ENCODE measurements at regions not wholly inside any gene's neighbourhood (a gene's known extent, or its start where the extent isn't known, plus 50 kb on each side); places are given as distances from the start of the nearest gene placed in this dataset.

DNA sequence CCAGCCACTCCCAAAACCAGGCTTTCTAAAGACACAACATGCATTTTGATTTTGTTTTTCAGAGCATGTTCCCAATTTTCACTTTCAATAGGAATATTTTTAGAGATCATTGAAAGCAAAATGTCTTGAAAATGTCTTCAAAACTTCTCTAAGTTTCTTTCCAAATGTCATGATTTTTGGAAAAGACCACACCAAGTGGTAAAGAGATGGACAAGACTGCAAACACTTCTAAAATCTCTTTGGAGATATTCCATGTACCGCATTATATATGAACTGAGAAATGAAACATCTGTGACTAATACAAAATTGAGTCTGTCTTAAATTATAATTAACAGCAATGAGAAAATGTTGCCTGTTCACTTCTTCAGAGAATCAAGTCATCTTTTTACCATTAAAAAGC lies 418.0 kb upstream of the PKN2 start:
- Histone ChIP-seq H3K9me3 (ENCODE audit: control insufficient read depth, insufficient read depth, low read depth, low read length) (no peaks in the 10 kb centered on the region), H3K36me3 (ENCODE audit: control insufficient read depth, insufficient read depth, low read length) (no peaks in the 10 kb centered on the region), H3K4me1 (ENCODE audit: control insufficient read depth, insufficient read depth, low read length) (no peaks in the 10 kb centered on the region), H3K4me3 (ENCODE audit: low read depth in 2 of 2, low read length in 2 of 2) (no peak overlapping the region), H3K27ac (ENCODE audit: low read length) (no peak overlapping the region), H3K27me3 (ENCODE audit: control insufficient read depth, insufficient read depth, low read length) (peaks cover 6% of the 10 kb centered on the region; the same call in 1 of the 2 replicates)
- ATAC-seq, result no peak
- BruUV-seq (replicated peaks), result no TSS peak
- no peak for TF ChIP-seq TCF7L2 (IDR thresholded peaks at IDR 0.05; ENCODE audit: low read depth, low read length)
- TF ChIP-seq, protein P1, sequence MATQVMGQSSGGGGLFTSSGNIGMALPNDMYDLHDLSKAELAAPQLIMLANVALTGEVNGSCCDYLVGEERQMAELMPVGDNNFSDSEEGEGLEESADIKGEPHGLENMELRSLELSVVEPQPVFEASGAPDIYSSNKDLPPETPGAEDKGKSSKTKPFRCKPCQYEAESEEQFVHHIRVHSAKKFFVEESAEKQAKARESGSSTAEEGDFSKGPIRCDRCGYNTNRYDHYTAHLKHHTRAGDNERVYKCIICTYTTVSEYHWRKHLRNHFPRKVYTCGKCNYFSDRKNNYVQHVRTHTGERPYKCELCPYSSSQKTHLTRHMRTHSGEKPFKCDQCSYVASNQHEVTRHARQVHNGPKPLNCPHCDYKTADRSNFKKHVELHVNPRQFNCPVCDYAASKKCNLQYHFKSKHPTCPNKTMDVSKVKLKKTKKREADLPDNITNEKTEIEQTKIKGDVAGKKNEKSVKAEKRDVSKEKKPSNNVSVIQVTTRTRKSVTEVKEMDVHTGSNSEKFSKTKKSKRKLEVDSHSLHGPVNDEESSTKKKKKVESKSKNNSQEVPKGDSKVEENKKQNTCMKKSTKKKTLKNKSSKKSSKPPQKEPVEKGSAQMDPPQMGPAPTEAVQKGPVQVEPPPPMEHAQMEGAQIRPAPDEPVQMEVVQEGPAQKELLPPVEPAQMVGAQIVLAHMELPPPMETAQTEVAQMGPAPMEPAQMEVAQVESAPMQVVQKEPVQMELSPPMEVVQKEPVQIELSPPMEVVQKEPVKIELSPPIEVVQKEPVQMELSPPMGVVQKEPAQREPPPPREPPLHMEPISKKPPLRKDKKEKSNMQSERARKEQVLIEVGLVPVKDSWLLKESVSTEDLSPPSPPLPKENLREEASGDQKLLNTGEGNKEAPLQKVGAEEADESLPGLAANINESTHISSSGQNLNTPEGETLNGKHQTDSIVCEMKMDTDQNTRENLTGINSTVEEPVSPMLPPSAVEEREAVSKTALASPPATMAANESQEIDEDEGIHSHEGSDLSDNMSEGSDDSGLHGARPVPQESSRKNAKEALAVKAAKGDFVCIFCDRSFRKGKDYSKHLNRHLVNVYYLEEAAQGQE (IDR thresholded peaks at IDR 0.05; ENCODE audit: insufficient read depth in 1 of 2, low read depth in 2 of 2, low read length in 1 of 2), result no peak
- TF ChIP-seq POLR2AphosphoS5 (IDR thresholded peaks at IDR 0.05; ENCODE audit: low read depth, low read length), result no peak
- TF ChIP-seq, protein P2, sequence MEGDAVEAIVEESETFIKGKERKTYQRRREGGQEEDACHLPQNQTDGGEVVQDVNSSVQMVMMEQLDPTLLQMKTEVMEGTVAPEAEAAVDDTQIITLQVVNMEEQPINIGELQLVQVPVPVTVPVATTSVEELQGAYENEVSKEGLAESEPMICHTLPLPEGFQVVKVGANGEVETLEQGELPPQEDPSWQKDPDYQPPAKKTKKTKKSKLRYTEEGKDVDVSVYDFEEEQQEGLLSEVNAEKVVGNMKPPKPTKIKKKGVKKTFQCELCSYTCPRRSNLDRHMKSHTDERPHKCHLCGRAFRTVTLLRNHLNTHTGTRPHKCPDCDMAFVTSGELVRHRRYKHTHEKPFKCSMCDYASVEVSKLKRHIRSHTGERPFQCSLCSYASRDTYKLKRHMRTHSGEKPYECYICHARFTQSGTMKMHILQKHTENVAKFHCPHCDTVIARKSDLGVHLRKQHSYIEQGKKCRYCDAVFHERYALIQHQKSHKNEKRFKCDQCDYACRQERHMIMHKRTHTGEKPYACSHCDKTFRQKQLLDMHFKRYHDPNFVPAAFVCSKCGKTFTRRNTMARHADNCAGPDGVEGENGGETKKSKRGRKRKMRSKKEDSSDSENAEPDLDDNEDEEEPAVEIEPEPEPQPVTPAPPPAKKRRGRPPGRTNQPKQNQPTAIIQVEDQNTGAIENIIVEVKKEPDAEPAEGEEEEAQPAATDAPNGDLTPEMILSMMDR (IDR thresholded peaks at IDR 0.05), result no peak
- no peak for TF ChIP-seq SIN3A (IDR thresholded peaks at IDR 0.05; ENCODE audit: borderline replicate concordance, insufficient read depth, low read depth, low read length)
- ChIA-PET POLR2A (no interaction called here), CTCF (no interaction called here)
- no peak for DNase-seq (ENCODE audit: low read depth, low spot score)
- intact Hi-C loops (cut with micrococcal nuclease; ENCODE audit: unreplicated experiment), result no loop called here
- in situ Hi-C loops (cut with HindIII; ENCODE audit: low pct_unique_long_range_greater_than_20kb, low sequenced_read_pairs), result no loop called here

DNA sequence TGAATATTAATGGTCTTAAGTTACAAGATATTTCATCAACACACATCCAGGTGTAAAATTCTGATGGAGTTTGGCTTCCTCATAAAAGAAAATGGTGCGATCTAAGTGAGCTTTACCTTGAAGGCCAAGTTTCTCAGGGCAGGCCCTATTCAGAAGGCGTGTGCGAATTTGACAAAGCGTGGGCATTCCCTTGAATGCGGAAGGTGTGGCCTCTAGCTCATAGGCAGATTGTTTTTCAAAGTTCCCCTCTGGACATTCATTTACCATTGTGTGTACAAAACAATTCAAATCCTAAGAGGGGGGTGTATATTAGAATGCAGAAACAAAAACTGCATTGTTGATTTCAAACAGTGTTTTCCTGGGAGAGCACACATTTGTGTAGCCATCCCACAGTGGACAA lies 411.9 kb upstream of the PKN2 start:
- Histone ChIP-seq H3K9me3 (ENCODE audit: control insufficient read depth, insufficient read depth, low read depth, low read length) (no peaks in the 10 kb centered on the region), H3K4me3 (ENCODE audit: low read depth in 2 of 2, low read length in 2 of 2) (no peak overlapping the region), H3K4me1 (ENCODE audit: control insufficient read depth, insufficient read depth, low read length) (no peaks in the 10 kb centered on the region), H3K36me3 (ENCODE audit: control insufficient read depth, insufficient read depth, low read length) (no peaks in the 10 kb centered on the region), H3K27me3 (ENCODE audit: control insufficient read depth, insufficient read depth, low read length) (peaks cover 6% of the 10 kb centered on the region; the same call in 1 of the 2 replicates), H3K27ac (ENCODE audit: low read length) (no peak overlapping the region)
- TF ChIP-seq, protein P1 (IDR thresholded peaks at IDR 0.05; ENCODE audit: insufficient read depth in 1 of 2, low read depth in 2 of 2, low read length in 1 of 2), result no peak
- TF ChIP-seq SIN3A (IDR thresholded peaks at IDR 0.05; ENCODE audit: borderline replicate concordance, insufficient read depth, low read depth, low read length) (no peak), POLR2AphosphoS5 (IDR thresholded peaks at IDR 0.05; ENCODE audit: low read depth, low read length) (no peak), TCF7L2 (IDR thresholded peaks at IDR 0.05; ENCODE audit: low read depth, low read length) (no peak)
- TF ChIP-seq, protein P2 (IDR thresholded peaks at IDR 0.05), result no peak
- in situ Hi-C loops (cut with HindIII; ENCODE audit: low pct_unique_long_range_greater_than_20kb, low sequenced_read_pairs) (no loop called here), intact Hi-C loops (cut with micrococcal nuclease; ENCODE audit: unreplicated experiment) (no loop called here)
- ATAC-seq (no peak), DNase-seq (ENCODE audit: low read depth, low spot score) (no peak)
- CTCF ChIA-PET, result no interaction called here
- BruUV-seq (replicated peaks), result no TSS peak
- POLR2A ChIA-PET, result no interaction called here

Measured in Panc1 (cell line).